ENCODE measurements at regions not wholly inside any gene's neighbourhood (a gene's known extent, or its start where the extent isn't known, plus 50 kb on each side); places are given as distances from the start of the nearest gene placed in this dataset.

DNA sequence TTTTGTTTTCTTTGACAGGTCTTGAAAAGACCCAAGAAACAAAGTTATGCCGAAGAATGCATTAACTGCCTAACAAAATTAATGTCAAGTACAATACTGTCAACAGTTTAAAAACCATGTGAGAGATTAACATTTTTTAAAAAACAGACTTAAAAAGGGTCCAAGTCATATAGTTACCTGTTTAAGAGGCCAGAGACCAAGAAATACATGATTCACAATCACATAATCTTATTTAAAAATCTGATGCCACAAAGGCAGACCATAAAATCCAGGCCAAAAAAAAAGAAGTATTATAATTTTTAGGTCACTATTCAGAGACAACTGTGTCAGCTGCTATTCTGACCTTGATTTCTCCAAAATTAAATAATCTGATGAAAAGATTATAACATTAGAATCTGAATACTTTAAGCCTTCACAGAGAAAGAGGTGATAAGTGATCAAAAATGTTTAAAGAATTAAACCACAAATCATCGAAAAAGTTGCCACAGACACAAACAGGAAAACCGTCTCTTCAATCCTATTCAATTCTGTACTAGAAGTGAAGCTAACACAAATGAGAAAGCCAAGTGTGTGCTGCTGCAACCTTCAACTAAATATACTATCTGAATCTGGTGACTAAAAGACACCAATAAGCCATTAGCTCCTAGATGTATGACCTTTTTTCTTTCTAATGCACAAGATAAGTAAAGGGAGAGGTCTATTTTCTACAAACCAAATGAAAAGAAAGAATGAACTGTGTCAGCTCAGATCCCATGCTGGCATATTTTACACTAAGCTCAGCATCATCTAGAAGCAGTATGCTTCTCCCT lies 286.0 kb downstream of the ZEB2 start:
- ChIA-PET CTCF (no interaction called here), POLR2A (ENCODE audit: unreplicated experiment) (no interaction called here)
- TF ChIP-seq EZH2phosphoT487 (IDR thresholded peaks at IDR 0.05; ENCODE audit: borderline replicate concordance, low read length): no peak
- TF ChIP-seq EZH2 (IDR thresholded peaks at IDR 0.05; ENCODE audit: low read length, unreplicated experiment): no peak
- TF ChIP-seq, protein P1, sequence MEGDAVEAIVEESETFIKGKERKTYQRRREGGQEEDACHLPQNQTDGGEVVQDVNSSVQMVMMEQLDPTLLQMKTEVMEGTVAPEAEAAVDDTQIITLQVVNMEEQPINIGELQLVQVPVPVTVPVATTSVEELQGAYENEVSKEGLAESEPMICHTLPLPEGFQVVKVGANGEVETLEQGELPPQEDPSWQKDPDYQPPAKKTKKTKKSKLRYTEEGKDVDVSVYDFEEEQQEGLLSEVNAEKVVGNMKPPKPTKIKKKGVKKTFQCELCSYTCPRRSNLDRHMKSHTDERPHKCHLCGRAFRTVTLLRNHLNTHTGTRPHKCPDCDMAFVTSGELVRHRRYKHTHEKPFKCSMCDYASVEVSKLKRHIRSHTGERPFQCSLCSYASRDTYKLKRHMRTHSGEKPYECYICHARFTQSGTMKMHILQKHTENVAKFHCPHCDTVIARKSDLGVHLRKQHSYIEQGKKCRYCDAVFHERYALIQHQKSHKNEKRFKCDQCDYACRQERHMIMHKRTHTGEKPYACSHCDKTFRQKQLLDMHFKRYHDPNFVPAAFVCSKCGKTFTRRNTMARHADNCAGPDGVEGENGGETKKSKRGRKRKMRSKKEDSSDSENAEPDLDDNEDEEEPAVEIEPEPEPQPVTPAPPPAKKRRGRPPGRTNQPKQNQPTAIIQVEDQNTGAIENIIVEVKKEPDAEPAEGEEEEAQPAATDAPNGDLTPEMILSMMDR (conservative IDR thresholded peaks at IDR 0.05; ENCODE audit: low read depth, low read length): no peak
- Histone ChIP-seq H3K27ac (ENCODE audit: low read length) (no peak overlapping the region), H3K4me3 (ENCODE audit: low read length) (no peak overlapping the region), H3K79me2 (ENCODE audit: low read length) (no peaks in the 10 kb centered on the region), H2AFZ (ENCODE audit: low read length) (no peak overlapping the region), H3K36me3 (ENCODE audit: low read depth, low read length) (no peaks in the 10 kb centered on the region), H3K4me2 (ENCODE audit: low read length) (no peak overlapping the region), H3K27me3 (ENCODE audit: low read length) (no peaks in the 10 kb centered on the region), H3K9me3 (ENCODE audit: low read length) (no peaks in the 10 kb centered on the region), H3K9me2 (replicated peaks; ENCODE audit: low read length) (no peaks in the 10 kb centered on the region), H3F3A (ENCODE audit: low read length, unreplicated experiment) (no peaks in the 10 kb centered on the region), H3K9ac (ENCODE audit: low read length) (no peak overlapping the region), H4K20me1 (ENCODE audit: low read length) (no peaks in the 10 kb centered on the region), H3K4me1 (ENCODE audit: insufficient read depth, low read length) (peaks cover 19% of the 10 kb centered on the region)
- DNase-seq (no peak), ATAC-seq (no peak)
- intact Hi-C loops (cut with micrococcal nuclease): no loop called here
- no TSS peak for BruUV-seq (replicated peaks)

DNA sequence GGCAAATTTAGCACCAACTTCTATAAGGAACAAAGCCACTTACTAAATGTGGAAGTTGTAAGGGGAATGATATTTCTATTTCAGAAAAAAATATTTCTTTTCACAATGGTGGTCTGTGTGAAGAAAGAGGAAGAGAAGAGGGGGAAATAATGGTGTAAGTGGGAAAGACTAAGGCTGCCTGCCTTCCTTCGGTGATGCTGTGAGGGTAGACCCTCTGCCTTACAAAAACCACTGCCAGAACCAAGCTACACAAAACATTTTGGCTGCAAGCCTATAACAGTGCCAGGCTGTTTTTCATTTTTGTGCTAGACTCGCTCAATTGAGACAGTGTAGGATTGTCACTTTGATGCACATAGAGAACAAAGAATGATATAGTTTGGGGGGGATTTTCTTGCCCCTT lies 286.6 kb downstream of the ZEB2 start:
- Histone ChIP-seq H3K9me2 (replicated peaks; ENCODE audit: low read length) (no peaks in the 10 kb centered on the region), H2AFZ (ENCODE audit: low read length) (no peak overlapping the region), H3K4me1 (ENCODE audit: insufficient read depth, low read length) (peaks cover 19% of the 10 kb centered on the region), H3K79me2 (ENCODE audit: low read length) (no peaks in the 10 kb centered on the region), H3K9ac (ENCODE audit: low read length) (no peak overlapping the region), H3K36me3 (ENCODE audit: low read depth, low read length) (no peaks in the 10 kb centered on the region), H4K20me1 (ENCODE audit: low read length) (no peaks in the 10 kb centered on the region), H3K27ac (ENCODE audit: low read length) (no peak overlapping the region), H3F3A (ENCODE audit: low read length, unreplicated experiment) (no peaks in the 10 kb centered on the region), H3K27me3 (ENCODE audit: low read length) (no peaks in the 10 kb centered on the region), H3K9me3 (ENCODE audit: low read length) (no peaks in the 10 kb centered on the region), H3K4me2 (ENCODE audit: low read length) (no peak overlapping the region), H3K4me3 (ENCODE audit: low read length) (no peak overlapping the region)
- intact Hi-C loops (cut with micrococcal nuclease): no loop called here
- TF ChIP-seq, protein P1 (conservative IDR thresholded peaks at IDR 0.05; ENCODE audit: low read depth, low read length): no peak
- TF ChIP-seq EZH2 (IDR thresholded peaks at IDR 0.05; ENCODE audit: low read length, unreplicated experiment): no peak
- TF ChIP-seq EZH2phosphoT487 (IDR thresholded peaks at IDR 0.05; ENCODE audit: borderline replicate concordance, low read length): no peak
- ATAC-seq (no peak), DNase-seq (no peak)
- ChIA-PET POLR2A (ENCODE audit: unreplicated experiment) (no interaction called here), CTCF (no interaction called here)
- BruUV-seq (replicated peaks): no TSS peak

DNA sequence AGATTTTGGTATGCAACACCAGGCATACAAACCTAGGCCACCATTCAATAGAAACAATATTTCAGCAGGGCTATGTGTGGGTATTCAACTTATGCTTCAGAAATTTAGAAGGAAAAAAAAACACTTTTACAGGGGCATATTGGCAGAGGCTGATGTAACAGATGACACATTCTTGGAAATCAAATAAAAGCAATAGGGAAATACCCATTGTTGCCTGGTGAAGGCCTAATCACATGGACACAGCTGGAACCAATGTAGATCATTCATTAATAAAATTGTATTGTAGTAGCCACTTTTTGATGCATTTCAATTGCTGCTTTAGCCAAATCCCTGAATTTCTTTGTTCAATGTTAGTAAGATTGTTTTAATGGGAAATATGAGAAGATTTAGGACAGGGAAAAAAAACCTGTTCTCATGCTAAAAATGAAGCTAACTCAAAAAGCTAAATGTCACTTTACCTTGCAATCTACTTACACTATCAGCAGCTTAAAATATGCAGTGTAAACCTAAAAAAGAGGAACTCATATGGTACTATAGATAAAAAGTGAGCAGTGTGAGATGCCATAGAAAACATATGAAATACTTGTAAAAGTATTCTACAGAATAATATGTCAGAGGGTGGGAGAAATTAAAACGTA lies 289.4 kb downstream of the ZEB2 start:
- BruUV-seq (replicated peaks): no TSS peak
- ATAC-seq: peak; percentile 78
- Histone ChIP-seq H3K4me1 (ENCODE audit: insufficient read depth, low read length) (peaks cover 19% of the 10 kb centered on the region), H3K9ac (ENCODE audit: low read length) (peak overlapping the region; percentile 8; the same call in 1 of the 2 replicates), H3K79me2 (ENCODE audit: low read length) (no peaks in the 10 kb centered on the region), H4K20me1 (ENCODE audit: low read length) (no peaks in the 10 kb centered on the region), H3K27me3 (ENCODE audit: low read length) (no peaks in the 10 kb centered on the region), H3K36me3 (ENCODE audit: low read depth, low read length) (no peaks in the 10 kb centered on the region), H3K9me3 (ENCODE audit: low read length) (no peaks in the 10 kb centered on the region), H3K27ac (ENCODE audit: low read length) (peak overlapping the region; percentile 14; the same call in 1 of the 2 replicates), H2AFZ (ENCODE audit: low read length) (peak overlapping the region; percentile 33; the same call in 1 of the 2 replicates), H3K4me2 (ENCODE audit: low read length) (0 out of 2 replicates have a peak overlapping the region, but pooled peaks have one; percentile 8), H3F3A (ENCODE audit: low read length, unreplicated experiment) (no peaks in the 10 kb centered on the region), H3K4me3 (ENCODE audit: low read length) (no peak overlapping the region), H3K9me2 (replicated peaks; ENCODE audit: low read length) (no peaks in the 10 kb centered on the region)
- POLR2A ChIA-PET (ENCODE audit: unreplicated experiment): no interaction called here
- CTCF ChIA-PET: no interaction called here
- intact Hi-C loops (cut with micrococcal nuclease): no loop called here
- peak; percentile 47 for DNase-seq
- TF ChIP-seq, protein P1 (conservative IDR thresholded peaks at IDR 0.05; ENCODE audit: low read depth, low read length): no peak

Data from PC-3 (cell line).